ENCODE measurements at regions not wholly inside any gene's neighbourhood (a gene's known extent, or its start where the extent isn't known, plus 50 kb on each side); places are given as distances from the start of the nearest gene placed in this dataset.

DNA sequence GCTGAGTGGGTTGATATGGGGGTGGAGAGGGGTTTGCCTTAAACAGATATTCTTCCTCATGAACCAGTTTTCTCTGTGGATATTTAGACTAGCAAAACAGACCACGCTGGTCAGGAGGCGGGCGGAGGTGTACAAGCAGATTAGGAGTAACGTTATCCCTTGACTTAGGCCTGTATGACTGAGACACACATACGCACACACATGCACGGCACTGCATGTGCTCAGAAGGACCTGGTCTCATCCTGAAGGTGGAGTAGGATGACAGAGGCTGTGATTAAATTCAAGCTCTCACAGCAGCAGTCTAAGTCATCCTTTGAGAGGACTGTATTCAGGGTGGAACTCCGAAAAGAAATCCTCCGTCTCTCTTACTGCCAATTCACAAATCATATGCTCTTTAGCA is 209.7 kb downstream of the DIRAS2 start:
- H3K4me1 ChIP-seq, result no peaks in the 10 kb centered on the region
- ATAC-seq, result no peak
- H3K27ac ChIP-seq, result no peak overlapping the region
- no peaks in the 10 kb centered on the region for H3K9me3 ChIP-seq
- DNase-seq, result no peak
- H3K27me3 ChIP-seq, result peaks cover 0 to 28% (median 16%) of the 10 kb centered on the region in 7 donors
- intact Hi-C loops (cut with DNase I), result no loop called here
- H3K4me3 ChIP-seq, result no peak overlapping the region
- no peaks in the 10 kb centered on the region for H3K36me3 ChIP-seq
- TF ChIP-seq, protein P1, sequence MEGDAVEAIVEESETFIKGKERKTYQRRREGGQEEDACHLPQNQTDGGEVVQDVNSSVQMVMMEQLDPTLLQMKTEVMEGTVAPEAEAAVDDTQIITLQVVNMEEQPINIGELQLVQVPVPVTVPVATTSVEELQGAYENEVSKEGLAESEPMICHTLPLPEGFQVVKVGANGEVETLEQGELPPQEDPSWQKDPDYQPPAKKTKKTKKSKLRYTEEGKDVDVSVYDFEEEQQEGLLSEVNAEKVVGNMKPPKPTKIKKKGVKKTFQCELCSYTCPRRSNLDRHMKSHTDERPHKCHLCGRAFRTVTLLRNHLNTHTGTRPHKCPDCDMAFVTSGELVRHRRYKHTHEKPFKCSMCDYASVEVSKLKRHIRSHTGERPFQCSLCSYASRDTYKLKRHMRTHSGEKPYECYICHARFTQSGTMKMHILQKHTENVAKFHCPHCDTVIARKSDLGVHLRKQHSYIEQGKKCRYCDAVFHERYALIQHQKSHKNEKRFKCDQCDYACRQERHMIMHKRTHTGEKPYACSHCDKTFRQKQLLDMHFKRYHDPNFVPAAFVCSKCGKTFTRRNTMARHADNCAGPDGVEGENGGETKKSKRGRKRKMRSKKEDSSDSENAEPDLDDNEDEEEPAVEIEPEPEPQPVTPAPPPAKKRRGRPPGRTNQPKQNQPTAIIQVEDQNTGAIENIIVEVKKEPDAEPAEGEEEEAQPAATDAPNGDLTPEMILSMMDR (IDR thresholded peaks at IDR 0.05), result no peak
- 75% methylated on average over 8 of the region's 8 CpGs for WGBS, 2 donors

DNA sequence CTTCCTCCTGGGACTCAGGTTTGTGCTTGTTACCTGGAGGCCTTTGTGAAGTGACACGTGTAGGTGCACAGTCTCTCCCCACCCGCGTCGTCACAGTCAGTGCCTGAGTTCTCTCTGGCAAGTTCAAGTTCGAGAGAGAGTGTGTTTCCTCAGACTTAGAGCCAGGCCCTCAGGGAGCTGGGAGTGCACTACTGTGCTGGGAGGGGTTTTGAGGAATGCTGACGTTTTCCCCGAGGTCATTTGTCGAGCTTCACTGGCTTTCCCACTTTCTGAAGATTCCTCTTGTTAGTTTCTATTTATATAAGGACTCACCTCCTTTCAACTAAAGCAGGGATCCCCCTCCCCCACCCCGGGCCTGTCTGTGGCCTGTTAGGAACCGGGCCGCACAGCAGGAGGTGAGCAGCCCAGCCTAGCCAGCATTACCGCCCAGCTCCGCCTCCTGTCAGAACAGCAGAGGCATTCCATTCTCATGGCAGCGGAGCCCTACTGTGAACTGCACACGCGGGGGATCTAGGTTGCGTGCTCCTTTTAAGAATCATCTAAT is 209.2 kb downstream of the DIRAS2 start:
- intact Hi-C loops (cut with DNase I), result no loop called here
- peak in 1 of 8 donors; percentile 29 for ATAC-seq
- 10 to 18% methylated on average over 17 of the region's 17 CpGs for WGBS, 2 donors

DNA sequence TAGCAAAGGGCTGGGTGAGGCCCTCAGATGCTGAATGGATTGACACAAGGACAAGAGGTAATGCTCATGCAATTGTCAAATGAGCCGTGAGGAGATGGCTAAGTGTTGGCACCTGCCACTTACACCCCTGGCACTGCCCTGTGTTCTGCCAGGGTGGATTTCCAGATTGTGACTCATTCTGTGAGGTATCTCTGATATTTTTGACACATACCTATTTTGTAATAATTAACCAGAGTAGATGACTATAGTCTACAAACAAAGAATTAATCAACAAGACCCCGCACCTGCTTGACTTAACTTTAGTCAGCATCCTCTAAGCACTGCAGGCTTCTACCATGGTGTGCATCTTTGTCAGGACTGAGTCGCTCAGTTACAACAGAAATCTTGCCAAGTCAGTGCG is 200.8 kb downstream of the DIRAS2 start:
- intact Hi-C loops (cut with DNase I), result no loop called here

More for the DNA sequence above, 209.2 kb downstream of the DIRAS2 start:
- H3K4me1 ChIP-seq, result no peaks in the 10 kb centered on the region
- peaks cover 0 to 4% (median 0%) of the 10 kb centered on the region in 11 donors for H3K9me3 ChIP-seq
- no peaks in the 10 kb centered on the region for H3K36me3 ChIP-seq
- no peak overlapping the region for H3K4me3 ChIP-seq
- no peak overlapping the region for H3K27ac ChIP-seq
- TF ChIP-seq, protein P1 (IDR thresholded peaks at IDR 0.05), result no peak
- DNase-seq, result no peak
- H3K27me3 ChIP-seq, result peaks cover 0 to 28% (median 16%) of the 10 kb centered on the region in 7 donors

DNA sequence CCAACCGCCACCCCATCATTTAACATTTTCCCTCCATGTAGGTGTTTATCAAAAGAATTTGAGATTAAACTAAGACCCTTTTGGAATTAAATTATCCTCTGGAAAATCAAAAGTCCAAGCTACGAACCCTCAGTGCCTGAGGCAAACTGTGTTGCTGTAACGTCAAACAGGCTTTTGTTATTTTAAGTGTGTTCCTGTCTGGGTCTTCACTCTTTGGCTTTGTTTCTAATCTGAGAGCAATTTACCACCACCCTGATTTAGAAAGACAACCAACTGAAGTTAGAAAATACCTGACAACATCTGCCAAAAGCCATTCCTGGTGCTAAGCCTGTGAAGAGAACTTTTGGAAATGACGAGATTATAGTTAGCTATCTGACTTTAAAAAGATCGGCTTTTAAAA is 199.9 kb downstream of the DIRAS2 start:
- TF ChIP-seq, protein P1 (IDR thresholded peaks at IDR 0.05), result no peak
- intact Hi-C loops (cut with DNase I), result no loop called here
- H3K4me1 ChIP-seq, result no peaks in the 10 kb centered on the region
- DNase-seq, result no peak
- H3K27ac ChIP-seq, result no peak overlapping the region
- H3K4me3 ChIP-seq, result no peak overlapping the region
- H3K27me3 ChIP-seq, result peaks cover 0 to 31% (median 0%) of the 10 kb centered on the region in 7 donors
- H3K36me3 ChIP-seq, result no peaks in the 10 kb centered on the region
- H3K9me3 ChIP-seq, result peaks cover 0 to 19% (median 0%) of the 10 kb centered on the region in 11 donors
- WGBS, 2 donors, result 40 to 42% methylated on average over 5 of the region's 5 CpGs
- no peak for ATAC-seq

More for the DNA sequence above, 200.8 kb downstream of the DIRAS2 start:
- Histone ChIP-seq H3K36me3 (no peaks in the 10 kb centered on the region), H3K4me1 (no peaks in the 10 kb centered on the region), H3K4me3 (no peak overlapping the region), H3K27me3 (peaks cover 0 to 22% (median 0%) of the 10 kb centered on the region in 7 donors), H3K27ac (no peak overlapping the region), H3K9me3 (peaks cover 0 to 19% (median 0%) of the 10 kb centered on the region in 11 donors)
- DNase-seq (no peak), ATAC-seq (no peak)
- 57 to 66% methylated on average over 4 of the region's 4 CpGs for WGBS, 2 donors
- TF ChIP-seq, protein P1 (IDR thresholded peaks at IDR 0.05), result no peak
